GM18861 (cell line): ENCODE measurements at regions not wholly inside any gene's neighbourhood (a gene's known extent, or its start where the extent isn't known, plus 50 kb on each side); places are given as distances from the start of the nearest gene placed in this dataset.
"Not testable (repeated sequence)": the region's sequence is repeated elsewhere in the genome, so short reads cannot be mapped to it uniquely, and the experiment has no call there.

ENCODE experiments used
- ATAC-seq: cut with Tn5 transposase; IDR thresholded peaks from one replicate; pipeline ENCODE4 v1.9.1; 2021; ENCODE audit not compliant: unreplicated experiment

DNA sequence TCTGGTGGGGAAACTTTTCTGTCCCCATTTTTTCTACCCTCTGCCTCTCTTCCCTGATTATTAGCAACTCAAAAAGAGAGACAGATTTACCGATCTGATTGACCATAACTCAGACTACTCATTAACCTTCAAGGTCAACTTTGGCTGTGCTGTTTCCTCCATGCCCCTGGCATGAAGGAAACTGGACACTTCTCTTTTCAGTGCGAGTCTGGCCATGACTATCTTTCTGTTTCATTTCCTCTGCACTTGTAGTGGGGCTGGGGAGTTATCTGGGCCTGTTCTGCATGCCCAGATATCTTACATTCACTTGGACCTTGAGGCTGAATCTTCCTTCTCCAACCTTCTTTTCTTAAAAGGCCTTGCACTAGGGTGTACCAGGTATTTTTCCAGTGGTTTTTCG, 76.9 kb upstream of the SLCO2A1 start:
- ATAC-seq = peak; percentile 88

DNA sequence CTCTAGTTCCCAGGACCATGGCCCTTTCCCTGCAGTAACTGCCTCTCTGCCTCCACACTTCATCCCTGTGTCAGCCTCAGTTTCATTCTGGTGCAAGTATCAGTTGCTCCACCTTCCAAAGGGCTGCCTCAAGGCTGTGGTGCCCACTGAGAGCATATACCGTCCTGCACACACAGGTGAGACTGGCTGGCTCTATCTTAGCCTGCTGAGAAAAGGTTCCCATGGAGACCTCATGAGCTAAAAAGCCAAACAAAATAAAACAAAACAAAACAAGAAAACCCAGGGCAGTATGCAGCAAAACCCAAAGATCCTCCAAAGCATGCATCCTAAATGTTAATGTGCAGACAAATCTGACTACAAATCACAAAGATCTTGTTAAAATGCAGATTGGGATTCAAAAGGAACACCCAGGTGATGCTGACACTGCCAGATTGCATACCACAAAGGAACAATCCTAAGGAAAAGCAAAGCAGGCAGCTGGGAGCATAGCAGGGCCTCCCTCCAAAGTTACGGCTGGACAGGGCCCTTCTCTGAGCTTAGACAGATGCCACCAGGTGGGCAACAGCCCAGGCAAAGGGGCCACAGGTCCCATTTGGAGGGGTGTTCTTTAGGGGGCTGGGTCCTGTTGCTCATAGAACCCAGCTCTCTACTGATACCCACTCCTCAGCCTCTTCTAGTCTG, 76.3 kb upstream of the SLCO2A1 start:
- ATAC-seq = no peak

DNA sequence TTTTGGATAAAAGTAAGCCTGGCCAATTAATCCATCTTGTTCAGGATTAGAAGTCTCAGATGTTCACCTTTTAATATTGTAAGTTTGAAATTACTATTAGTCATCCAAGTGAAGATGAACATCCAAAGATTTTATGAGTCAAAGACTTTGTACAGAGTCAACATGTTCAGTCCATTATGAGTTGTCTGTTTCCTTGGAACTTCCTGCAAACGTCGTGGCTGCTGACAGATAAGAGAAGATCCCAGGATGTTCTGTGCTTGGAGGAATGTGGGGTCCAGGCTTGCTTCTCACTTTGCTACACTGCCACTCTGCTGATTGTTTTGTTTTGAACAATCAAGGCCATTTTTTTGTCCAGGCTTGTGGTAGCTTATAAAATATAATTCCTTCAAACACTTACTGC, 74.3 kb upstream of the SLCO2A1 start:
- no peak for ATAC-seq

DNA sequence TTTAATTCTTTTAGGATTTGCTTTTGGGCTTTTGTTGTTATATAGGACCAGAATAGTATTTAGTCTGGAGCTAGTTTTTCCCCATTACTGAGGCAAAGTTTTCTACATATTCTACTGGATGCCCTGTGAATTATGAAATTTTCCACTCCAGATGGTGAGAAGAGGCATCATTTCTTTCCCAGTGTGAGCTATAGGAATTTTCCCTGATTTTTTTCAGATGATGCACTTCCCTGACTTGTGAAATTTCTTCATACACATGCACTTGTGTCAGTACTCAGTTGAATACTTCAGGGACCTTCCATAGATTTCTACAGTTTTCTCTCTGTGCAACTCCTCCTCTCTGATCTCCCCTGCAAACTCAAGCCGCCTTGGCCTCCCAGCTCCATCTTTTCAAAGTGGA, 73.7 kb upstream of the SLCO2A1 start:
- ATAC-seq = no peak

DNA sequence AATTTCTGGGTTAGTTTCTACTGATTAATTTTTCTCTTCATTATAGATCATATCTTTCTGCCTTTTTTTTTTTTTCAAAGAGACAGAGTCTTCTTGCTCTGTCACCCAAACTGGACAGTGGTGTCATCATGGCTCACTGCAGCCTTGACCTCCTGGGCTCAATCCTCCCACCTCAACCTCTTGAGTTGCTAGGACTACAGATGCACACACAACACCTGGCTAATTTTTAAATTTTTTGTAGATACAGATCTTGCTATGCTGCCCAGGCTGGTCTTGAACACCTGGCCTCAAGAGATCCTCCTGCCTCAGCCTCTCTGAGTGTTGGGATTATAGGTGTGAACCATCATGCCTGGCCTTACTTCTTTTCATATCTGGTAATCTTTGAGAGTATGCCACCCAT, 73.3 kb upstream of the SLCO2A1 start:
- no peak for ATAC-seq

DNA sequence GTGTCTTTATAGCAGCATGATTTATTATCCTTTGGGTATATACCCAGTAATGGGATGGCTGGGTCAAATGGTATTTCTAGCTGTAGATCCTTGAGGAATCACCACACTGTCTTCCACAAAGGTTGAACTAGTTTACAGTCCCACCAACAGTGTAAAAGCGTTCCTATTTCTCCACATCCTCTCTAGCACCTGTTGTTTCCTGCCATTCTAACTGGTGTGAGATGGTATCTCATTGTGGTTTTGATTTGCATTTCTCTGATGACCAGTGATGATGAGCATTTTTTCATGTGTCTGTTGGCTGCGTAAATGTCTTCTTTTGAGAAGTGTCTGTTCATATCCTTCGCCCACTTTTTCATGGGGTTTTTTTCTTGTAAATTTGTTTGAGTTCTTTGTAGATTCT, 66.5 kb upstream of the SLCO2A1 start:
- not testable (repeated sequence) for ATAC-seq

DNA sequence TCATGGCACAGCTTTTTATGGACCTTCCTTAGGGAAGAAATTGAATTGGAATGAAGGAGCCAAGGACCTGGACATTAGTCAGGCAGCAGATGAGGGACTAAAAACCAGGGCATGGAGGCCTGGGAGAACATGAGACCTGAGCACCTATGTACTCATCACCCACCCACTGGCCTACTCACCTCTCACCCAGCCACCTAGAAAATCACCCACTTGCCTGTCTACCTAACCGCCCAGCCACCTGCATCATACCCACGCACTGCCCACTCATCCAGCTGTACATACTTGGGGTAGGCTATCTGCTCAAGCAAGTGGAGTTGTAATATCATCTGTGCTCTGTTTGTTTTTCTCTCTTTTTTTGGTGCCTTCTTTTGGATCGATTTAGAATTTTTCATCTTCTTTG, 65.3 kb upstream of the SLCO2A1 start:
- no peak for ATAC-seq

DNA sequence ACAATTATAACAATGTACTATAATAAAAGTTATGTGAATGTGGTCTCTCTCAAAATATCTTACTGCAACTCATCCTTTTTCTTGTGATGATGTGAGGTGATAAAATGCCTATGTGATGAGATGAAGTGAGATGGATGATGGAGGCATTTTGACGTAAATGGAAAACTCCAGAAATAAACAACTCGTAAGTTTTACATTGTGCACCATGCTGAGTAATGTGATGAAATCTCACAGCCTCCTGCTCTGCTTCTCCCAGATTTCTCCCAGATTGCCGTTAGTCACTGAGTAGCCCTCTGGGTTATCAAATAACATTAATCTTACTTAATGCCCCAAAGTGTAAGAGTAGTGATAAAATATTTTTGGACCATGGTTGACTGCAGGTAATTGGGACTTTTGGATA, 64.8 kb upstream of the SLCO2A1 start:
- no peak for ATAC-seq

DNA sequence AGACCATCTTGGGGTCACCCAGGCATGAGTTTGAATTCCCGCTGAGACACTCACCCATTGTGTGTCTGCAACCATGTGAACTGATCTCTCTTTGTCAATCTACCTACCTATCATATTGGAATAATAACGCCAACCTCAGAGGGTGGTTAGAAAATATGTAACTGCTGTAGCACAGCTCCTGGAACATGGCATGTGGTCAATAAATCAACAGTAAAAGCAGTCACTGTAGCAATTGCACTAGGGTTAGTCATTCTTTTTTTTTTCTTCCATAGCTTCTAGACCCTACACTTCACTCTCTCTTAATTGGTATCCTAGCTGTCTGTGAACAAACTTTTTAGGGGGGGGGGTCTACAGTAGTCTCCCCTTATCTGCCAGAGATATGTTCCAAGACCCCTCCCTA, 64.2 kb upstream of the SLCO2A1 start:
- ATAC-seq = no peak

DNA sequence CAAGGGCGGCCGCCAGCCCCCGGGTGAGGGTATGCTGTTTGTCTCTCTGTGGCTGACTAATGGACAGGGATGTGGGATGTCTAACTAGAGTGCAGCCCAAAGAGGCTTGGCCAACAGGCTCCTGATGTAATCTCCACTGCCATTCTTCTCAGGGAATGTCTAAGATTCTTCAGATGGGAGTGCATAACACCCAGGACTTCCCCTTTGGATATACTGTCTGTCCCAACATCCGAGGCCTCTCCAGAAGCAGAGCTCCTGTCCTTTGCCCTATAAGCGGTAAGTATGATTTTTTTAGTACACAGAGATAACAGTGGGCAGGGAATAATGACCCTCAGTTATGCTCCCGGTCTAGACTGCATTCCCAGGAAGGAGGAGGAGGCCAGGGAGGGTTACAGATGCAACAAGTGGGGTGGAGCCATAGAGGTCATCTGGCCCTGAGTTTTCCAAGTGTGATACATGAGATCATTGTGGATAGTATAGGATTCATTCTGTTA, 62.5 kb upstream of the SLCO2A1 start:
- ATAC-seq = no peak

DNA sequence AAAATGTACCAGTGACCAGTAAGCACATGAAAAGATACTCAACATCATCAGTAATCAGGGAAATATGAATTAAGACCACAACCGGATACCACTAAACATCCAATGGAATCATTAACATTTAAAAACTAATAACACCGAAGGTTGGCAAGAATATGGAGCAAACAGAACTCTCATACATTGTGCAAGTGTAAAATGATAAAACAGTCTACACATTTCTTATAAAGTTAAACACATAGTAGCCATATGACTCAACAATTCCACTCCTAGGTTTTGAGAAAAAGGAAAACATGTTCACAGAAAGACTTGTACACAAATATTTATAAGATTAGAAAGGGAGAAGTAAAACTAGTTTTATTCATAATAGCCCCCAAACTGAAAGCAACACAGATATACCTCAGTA, 60.3 kb upstream of the SLCO2A1 start:
- ATAC-seq = no peak

DNA sequence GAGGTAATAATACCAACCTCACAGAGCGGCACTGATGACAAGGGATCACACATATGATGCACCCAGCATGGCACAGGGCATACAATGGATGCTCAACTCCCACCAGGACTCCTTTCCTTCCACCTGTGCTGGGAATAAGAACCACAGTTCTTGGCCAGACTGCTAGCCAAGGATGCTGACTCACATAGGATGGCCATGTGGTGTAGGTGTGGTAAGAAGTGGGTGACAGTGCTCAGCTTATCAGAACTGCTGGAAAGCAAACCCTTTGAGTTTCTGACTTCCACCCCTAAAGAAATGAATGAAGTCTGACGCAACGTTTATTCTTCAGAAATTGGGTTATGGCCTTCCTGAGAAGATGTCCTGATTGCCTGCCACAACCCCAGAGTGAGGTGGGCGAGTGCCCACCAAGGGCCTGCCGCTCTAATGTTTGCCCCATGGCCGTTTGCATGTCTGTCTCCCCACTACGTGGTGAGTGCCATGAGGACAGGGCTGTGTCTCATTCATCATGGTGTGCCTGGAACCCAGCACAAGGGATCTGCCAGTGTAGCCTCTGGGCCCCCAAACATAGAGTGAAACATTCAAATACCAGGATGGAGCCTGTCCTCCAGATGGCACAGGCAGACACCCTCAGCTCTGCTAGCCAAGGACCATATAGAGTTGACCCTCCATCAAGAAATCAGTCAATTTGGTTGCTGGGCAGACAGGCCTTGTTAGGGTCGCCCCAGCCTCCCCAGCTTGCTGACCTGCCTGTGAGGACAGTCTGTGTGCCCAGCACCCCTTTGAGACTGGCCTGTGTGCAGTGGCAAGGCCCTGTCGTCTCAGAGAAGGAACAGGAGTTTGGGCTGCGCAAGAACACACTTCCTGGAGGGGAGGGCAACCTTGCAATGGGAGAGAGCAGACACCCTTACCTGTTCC, 57.6 kb upstream of the SLCO2A1 start:
- no peak for ATAC-seq

DNA sequence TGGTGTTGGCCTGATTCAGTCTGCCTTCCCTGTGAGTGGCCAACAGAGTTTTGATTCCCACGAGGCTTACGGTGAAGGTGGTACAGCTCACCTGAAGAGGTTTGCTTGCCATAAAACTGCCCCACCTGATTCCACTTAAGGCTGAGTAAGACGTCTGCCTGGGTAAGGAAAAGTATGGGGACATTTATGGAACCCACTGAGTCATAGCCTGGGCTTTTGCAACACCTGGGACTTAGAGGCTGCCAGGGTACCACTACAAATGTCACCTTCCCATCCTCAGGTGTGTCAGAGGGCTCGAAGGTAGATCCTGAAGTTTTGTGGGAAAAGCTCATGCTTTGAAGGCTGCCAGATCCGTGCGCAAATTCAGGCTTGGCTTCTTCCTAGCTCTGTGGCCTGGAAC, 56.9 kb upstream of the SLCO2A1 start:
- no peak for ATAC-seq

DNA sequence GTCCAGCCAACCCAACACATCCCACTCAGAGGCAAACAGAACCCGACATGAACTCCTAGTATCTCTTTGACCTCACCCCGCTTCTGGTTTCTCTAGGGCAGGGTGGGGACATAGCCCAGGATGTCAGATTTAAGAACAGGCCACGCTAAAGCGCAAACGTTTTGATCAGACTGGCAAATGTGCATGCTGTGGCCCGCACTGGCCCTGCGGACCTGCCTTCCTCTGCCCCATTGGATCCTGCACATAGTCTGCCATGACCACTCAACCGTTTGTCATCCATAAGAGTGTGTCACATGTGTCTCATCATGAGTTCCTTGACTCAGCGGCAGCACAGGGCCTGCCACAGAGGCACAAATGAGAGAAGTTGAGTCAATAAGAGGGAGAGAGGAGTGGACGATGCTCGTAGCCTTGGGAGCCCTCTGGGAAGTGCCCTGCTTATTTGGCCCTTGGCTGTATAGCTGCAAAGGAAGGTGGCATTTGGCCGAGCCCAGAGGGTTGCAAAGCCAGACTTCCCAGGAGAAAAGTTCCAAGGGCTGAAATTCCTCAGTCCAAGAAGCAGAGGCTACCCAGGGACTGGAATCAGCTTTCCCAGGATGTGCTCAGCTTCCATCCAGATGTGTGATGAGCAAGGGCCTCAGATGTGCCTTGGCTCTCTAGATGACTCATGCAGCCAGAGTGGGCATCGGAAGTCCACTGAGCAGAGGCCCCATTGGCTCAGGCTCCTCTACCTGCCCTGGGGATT, 55.5 kb upstream of the SLCO2A1 start:
- ATAC-seq = no peak

DNA sequence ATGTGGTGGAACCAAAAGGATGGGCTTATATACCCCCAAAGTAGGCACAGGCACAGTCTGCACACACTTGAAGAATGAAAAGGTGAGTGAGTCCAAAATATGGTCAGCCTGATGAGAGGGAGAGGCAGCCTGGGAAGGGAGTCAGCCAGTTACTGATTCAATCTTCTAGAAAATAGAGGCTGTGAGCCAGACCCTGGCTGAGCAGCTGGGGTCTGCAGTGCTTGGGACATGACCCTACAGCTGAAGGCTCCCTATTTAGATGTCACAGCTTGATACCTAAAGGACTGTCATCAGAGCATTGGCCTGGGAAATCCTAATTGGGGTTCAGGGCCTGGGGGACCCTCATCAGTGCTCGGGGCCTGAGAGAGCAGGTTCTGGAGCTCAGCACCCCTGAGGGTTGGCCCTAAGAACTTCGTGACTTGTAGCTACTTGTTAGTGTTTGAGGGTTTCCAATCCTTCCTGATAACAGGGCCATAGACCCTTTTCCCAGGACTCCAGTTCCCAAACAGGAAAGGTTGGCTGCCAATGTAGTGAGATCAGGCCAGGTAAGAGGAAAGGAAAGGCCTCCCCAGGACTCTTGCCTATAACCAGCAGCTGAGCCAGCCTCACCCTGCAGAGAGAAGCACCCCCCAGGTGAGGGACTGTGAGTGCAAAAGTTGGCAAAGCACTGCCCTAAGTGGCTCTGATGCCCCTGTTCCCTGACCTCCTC, 54.7 kb upstream of the SLCO2A1 start:
- ATAC-seq = no peak

DNA sequence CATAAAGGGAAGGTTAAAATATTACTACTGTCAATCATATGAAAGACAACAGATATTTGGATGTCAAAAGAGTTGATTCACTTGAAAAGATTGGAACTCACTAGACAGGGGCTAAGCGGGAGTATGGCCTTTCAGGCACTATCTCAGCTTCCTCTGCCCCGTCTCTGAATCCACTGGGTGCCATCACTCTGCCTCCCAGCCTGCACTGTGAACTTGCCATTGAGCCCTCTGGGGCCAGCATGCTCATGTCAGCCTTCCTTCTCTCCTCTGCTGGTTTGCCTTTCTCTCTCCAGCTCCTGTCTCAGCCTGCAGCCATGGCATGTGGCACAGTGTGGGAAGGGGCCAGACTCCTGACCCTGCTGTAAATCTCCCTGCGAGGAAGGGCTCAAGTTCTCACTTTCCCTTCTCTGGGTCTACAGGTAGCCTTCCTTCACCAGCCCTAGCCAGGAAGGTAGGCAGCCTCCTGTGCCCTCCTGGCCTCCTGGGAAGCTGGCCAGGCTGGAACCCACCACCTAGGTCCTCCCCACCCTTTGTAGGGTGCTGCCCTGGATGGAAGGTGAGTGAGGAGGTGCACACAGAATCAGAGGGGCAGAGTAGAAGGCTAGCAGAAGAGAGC, 54.0 kb upstream of the SLCO2A1 start:
- no peak for ATAC-seq

DNA sequence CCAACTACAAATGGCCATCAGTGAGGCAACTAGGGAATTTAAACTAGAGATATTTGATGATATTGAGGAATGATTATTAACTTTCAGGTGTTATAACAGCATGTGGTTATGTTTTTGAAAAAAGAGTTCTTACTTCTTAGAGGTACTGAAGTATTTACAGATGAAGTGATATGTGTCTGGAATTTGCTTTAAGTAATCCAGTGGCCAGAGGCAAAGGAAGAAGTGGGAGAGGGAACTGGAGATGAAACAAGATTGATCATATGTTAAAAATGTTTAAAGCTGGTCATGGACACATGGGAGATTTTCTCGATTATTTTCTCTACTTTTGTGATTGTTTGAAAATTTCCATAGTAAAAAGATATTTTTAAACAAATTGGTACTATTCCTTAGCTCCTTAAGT, 53.3 kb upstream of the SLCO2A1 start:
- no peak for ATAC-seq

DNA sequence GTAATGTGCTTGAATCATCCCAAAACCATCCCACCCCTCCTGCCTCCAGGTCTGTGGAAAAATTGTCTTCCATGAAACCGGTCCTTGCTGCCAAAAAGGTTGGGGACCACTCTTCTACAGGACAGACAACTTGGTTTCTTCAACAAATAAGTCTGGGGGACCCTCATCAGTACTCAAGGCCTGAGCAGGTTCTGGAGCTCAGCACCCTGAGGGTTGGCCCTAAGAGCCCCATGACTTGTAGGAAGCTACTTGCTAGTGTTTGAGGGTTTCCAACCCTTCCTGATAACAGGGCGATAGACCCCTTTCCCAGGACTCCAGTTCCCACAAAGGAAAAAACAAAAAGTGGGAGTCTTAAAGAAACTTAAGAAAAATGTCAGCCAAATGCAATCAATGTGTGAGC, 52.9 kb upstream of the SLCO2A1 start:
- ATAC-seq = no peak

DNA sequence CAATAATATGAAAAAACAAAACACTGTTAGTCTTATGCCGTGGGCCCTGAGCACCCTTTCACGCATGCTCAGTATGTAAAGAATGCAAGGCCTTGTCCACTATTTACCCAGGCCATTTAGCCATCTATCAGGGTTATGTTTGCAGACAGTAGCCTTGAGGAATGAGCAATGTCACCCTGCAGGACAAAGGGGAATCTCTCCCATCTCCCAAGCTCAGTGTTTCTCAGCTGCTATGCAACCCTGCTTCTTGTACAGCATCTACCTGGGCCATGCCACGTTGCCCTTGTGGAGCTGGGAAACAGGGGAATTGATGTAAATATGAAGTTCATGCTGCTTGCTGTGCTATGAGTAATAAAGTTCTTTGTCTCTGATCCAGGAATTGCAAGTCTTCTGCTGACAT, 51.5 kb upstream of the SLCO2A1 start:
- no peak for ATAC-seq

DNA sequence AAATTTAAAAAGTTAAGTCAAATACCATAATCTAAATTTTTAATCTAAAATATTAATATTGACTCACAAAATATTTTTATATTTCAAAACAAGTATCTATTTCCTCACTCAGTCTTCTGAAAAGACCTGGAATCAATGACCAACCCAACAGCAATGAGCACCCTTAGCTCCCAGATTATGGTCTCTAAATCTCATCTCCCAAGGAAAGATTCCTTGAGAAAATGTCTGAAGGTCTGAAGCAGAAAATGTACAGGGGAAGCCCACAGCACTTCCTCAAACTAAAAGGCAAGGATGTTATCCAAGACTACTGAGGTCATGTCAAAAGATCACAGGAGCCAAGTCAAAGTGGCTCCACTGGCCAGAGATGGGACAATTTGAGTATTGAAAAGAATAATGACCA, 51.0 kb upstream of the SLCO2A1 start:
- no peak for ATAC-seq

DNA sequence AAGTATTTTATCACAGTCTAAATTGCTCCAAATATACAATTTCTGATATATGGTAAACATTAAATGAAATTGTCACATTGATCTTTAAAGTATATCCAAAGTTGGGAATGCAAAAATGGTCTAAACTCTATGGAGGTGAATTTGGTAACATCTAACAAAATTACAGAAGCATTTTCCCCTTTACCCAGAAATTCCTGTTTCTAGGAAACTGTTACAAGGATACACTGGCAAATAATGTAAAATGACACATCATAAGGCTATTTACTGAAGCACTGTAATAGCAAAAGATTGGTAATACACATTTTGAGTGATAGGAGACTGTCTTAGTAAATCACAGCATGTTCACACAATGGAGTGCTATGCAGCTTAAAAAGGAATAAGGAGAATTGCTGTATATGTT, 50.0 kb upstream of the SLCO2A1 start:
- no peak for ATAC-seq
